ENCODE measurements at regions not wholly inside any gene's neighbourhood (a gene's known extent, or its start where the extent isn't known, plus 50 kb on each side); places are given as distances from the start of the nearest gene placed in this dataset.

DNA sequence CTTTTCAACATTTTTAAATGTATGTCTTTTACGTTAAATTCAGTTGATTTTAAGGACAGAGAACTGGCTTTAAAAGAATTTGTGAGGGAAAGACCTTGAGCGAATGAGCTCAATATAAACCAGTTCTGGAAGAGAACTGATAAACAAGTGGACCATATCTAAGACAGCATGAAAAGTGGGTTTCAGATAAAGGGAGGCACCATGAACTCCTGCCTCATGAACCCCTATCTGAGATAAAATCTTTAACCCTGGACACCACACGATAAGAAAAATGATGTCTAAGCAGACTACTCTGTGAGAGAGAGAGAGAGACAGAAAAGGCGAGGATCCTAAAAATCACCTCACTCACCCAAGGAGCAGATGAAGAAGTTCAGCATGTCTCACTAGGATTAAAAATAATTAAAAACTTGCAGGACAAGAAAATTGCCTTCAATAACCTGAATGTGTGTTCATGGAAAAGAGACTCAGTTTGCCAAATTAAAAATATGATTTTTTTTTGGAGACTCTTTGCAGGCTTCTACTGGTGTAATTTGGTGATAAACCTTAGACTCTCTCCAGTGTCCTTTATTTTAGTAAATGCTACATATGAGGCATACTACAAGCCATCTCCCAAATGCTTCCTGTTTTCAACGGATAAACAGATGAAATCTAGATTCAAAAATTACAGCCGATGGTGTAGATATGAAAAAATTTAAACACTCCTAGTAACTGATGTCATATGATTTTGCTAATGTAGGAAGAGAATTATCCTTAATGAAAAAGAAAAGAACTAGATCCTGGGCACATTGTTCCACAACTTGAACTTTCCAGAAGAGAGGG is 299.5 kb downstream of the ADGB start:
- TF ChIP-seq, protein P1, sequence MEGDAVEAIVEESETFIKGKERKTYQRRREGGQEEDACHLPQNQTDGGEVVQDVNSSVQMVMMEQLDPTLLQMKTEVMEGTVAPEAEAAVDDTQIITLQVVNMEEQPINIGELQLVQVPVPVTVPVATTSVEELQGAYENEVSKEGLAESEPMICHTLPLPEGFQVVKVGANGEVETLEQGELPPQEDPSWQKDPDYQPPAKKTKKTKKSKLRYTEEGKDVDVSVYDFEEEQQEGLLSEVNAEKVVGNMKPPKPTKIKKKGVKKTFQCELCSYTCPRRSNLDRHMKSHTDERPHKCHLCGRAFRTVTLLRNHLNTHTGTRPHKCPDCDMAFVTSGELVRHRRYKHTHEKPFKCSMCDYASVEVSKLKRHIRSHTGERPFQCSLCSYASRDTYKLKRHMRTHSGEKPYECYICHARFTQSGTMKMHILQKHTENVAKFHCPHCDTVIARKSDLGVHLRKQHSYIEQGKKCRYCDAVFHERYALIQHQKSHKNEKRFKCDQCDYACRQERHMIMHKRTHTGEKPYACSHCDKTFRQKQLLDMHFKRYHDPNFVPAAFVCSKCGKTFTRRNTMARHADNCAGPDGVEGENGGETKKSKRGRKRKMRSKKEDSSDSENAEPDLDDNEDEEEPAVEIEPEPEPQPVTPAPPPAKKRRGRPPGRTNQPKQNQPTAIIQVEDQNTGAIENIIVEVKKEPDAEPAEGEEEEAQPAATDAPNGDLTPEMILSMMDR (IDR thresholded peaks at IDR 0.05), result no peak
- TF ChIP-seq EZH2 (IDR thresholded peaks at IDR 0.05; ENCODE audit: borderline replicate concordance, insufficient read depth, low read depth, low read length, poor library complexity, severe bottlenecking), result no peak

Measured in B cell (primary cell).